ENCODE measurements at regions not wholly inside any gene's neighbourhood (a gene's known extent, or its start where the extent isn't known, plus 50 kb on each side); places are given as distances from the start of the nearest gene placed in this dataset.
"Not testable (repeated sequence)": the region's sequence is repeated elsewhere in the genome, so short reads cannot be mapped to it uniquely, and the experiment has no call there.

- DNase-seq, result no peak
Measured at GRCh38 chr2:126145752-126146151, 510.2 kb upstream of the GYPC start.

GRCh38 chr2:126154256-126154785, 501.6 kb upstream of the GYPC start:
- no peak for DNase-seq

- not testable (repeated sequence) for DNase-seq
Measured at GRCh38 chr2:126160950-126161349, 495.0 kb upstream of the GYPC start.

DNA sequence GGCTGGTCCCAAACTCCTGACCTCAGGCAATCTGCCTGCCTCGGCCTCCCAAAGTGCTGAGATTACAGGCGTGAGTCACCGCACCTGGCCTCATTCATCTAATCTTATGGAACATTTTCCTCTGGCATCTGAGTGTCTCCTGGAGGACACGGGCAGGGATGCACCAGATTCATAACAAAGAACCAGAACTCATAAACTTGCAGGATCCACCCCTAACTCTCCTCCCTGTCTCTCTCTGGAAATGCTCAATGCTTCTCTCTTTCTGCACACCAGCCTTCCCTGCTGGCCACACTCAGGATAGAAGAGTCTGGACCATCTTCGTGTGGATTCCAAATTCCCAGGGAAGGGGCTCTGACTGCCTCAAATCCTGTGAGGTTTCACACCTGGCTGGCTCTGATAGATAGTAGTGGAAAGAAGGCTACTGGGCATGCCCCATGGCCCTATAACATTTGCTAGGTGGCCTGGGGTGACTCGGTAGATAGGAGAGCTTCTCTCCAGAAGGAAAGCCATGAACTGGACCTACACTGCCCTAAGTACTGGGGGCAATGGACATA, 483.2 kb upstream of the GYPC start:
- DNase-seq, result no peak

DNA sequence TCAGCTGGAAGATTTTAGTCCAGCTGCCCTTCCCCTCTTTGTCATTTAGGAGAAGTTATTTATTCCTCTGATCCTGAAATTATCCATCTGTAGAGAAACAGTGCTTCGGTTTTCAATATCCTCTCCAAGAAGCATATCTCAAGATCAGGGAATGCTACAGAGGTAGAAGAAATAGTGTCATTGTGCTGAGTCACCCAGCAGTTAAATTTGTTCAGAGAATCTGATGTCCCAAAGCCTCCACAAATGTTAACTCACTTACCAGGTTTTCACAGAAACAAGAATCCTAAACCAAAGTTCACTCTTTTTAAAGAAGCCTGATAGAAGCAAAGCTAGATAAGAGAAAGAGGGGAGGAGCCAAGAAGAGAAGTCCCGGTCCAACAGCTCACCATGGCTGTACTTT, 480.7 kb upstream of the GYPC start:
- no peak for DNase-seq

DNA sequence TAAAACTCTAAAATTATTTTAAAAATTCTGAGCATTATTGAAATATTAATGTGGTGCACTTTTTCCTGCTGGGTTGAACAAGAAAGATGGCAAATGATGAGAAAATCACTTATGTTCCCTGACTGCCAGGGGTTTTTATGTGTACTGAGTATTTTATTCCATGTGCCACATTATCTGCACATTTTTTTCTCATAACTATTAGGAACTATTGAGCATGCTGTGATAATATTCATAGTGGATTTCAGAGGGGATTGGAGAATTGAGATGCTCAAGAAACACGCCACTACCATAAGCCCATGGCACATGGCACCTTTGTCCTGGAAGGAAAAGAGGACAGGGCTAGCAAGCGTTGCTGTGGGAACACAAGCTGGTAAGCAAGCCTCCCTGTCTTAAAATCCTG, 478.5 kb upstream of the GYPC start:
- DNase-seq, result no peak

- no peak for DNase-seq
Measured at GRCh38 chr2:126187668-126188067, 468.3 kb upstream of the GYPC start.

DNA sequence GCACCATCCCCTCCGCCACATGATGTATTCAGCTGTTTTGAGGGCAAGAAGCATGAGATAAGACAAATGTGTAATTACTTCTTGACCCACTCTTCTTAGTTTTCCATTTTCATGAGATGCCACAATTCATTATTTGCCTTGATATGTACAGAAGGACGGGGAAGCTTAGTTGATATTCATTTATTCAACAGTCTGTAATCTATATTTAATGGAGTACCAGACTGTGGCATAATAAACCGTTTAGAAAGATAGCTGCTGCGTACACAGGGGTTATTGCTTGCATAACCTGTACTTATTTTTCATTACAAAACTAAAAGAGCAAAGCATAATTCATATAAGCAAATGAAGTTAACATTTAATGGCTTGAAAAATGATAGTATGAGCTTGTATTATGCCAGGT, 466.4 kb upstream of the GYPC start:
- DNase-seq, result no peak

DNA sequence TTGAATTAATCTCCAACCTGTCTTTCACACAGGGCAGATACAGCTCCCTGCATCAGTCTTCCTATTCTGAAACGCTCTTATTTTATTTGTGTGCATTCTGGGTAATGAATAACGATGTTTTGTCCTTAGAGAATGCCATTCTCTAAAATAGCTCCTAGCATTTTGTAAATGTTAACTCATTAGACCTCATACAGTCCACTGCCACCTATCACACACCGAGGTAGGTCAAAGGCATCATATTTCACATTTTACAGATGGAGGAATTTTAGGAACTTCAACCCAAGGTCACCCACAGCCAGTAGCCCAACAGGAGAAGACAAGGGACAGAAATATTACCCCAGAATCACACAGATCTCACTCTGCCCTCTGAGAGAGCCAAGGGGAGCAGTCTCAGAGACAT, 455.4 kb upstream of the GYPC start:
- no peak for DNase-seq

DNA sequence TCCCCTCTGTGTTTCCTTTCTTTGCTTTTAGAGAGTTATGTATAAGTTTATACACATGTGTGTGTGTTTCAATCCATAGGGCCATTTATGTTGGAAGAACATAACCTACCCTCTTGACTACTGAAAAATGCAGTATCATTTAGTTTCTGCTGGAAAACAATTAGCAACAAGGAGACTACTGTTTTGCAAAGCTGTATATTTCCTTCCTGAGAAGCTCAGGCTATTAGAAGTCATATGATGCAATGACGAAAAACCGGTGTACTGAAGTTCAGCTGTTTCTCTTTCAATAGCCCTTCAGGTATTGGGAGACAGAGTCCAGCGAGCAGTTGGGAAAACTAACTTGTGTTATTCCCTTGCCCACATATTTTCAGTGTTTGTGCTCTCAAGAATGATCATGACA, 447.7 kb upstream of the GYPC start:
- DNase-seq, result no peak

DNA sequence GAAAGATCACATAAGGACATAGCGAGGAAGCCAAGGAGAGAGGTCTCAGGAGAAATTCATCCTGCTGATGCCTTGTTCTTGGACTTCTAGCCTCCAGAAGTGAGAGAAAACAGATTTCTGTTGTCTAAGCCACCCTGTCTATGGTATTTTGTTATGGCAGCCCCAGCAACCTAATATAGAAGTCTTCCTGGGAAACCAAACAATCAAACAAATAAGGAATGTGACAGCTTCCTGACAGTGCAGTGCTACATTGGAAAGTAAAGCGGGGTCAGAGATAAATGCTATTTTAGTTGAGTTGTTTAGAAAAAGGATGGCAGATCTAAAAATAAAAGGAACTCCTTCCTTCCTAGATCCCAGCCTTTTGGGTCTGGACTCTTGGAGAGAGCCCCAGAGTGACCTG, 443.2 kb upstream of the GYPC start:
- no peak for DNase-seq

GRCh38 chr2:126219081-126219480, 436.9 kb upstream of the GYPC start:
- DNase-seq, result no peak

- DNase-seq, result no peak
Measured at GRCh38 chr2:126220331-126220730, 435.6 kb upstream of the GYPC start.

DNA sequence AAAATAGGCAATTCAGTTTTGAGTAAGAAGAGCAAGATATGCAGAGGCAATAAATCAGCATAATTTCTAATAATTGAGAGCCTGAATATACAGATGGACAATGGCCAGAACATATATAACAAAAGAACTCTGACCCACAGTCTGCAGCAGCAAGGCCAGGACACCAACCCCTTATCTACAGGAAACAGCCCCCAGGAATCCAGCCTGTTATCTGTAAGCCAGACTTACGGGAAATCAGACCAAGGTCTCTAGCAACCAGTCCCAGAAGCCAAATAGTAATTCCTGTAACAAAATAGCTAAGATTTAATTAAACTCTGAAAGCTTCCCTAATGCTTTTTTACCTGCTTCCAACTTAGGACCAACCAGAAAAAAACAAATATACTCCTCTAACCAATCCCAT, 434.5 kb upstream of the GYPC start:
- DNase-seq, result no peak

- no peak for DNase-seq
Measured at GRCh38 chr2:126222278-126222677, 433.7 kb upstream of the GYPC start.

- DNase-seq, result no peak
Measured at GRCh38 chr2:126224776-126225175, 431.2 kb upstream of the GYPC start.

DNA sequence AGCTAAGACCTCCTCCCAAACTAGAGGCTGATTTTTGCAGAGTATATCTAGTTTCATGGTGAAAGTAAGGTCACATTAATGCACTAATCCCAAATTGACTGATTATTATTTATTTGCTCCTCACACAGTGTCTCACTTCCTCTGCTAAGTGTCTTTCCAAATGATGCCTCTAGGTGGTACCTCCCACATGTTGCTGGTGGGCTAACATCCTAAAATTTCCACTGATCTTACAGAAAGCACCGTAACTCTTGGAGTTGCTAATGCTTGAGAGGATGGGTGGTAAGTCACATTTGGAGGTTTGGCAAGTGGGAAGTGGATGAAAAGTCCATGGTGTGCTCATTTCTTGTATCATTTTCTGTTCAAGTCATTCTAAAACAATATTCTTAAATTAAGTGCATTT, 428.7 kb upstream of the GYPC start:
- no peak for DNase-seq

DNA sequence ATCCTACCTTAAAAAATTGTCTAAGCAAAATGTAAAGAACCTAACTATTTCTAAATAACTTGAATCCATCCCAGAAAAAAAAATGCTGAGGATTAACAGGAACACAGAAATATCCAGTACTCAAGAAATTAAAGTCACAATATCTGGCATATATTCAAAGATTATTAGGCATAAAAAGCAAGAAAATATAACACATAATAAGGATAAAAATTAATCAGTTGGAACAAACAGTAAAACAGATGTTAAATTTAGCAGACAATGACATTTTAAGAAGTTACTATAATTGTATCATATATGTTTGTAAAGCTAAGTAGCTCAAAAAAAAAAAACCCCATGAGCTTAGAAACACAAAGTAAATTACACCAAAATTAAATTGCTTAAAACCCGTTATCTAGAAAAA, 427.4 kb upstream of the GYPC start:
- DNase-seq, result no peak

DNA sequence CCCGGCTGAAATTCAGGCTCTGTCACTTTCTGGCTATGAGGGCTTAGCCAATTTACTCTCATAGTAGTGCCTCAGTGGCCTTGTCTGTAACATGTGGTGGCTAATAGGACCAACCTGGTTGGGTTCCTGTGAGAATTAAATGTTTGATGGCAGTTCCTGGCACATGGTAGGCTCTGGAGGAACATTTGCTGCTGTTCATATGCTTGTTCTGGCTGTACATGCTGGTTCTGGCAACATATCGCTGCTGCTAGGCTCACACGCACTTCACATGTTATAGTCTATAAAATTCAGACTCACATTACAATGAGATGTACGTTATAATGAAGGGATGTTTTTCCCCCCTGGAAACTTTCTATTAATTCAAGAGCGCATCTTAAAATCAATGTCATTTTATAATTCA, 417.7 kb upstream of the GYPC start:
- no peak for DNase-seq

DNA sequence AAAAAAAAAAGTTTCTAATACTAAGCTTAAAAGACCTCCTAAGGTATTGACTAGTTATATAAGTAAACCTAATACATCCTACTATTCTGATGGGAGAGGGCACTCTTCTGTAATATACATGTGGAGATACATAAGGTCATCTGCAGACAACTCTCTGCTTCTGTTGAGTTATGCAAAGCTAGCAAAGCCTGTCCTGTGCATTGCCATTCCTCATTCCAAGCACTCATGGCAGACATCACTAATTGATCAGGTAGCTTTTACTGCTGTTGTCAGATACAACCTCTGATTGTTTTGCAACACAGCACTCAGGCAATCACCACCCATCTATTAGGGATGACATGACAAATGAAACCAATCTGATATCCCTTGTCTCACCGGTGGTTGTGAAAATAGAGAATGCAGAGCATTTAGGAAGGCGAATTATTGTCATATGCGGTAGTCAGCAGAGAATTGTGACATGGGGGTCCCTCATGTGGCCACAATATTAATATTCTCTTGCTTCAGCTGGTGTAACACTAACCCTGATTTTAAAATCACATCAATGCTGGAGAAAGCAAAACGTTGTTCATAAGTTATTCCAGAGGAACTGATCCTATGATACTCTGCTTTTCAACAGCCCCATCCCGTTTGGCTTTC, 416.5 kb upstream of the GYPC start:
- no peak for DNase-seq

- DNase-seq, result no peak
Measured at GRCh38 chr2:126241001-126241400, 415.0 kb upstream of the GYPC start.

DNA sequence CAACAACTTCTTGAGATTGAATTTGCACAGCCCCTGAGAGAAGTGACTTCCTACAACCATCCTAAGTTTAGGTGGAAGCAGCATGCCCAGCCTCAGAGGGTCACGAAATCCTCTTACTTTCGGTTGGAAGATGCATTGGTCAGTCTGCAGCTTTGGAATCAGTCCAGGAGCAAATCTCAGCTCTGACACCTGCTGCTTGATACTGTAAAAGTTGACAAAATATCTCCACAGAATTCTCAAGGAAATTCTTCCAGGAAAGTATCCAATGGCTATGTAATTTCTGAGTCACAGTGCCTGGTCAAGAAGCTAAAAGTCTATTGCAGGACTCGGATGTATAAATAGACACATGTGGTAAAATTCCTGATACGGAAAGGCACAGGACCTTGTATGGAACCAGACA, 414.5 kb upstream of the GYPC start:
- DNase-seq, result no peak

DNA sequence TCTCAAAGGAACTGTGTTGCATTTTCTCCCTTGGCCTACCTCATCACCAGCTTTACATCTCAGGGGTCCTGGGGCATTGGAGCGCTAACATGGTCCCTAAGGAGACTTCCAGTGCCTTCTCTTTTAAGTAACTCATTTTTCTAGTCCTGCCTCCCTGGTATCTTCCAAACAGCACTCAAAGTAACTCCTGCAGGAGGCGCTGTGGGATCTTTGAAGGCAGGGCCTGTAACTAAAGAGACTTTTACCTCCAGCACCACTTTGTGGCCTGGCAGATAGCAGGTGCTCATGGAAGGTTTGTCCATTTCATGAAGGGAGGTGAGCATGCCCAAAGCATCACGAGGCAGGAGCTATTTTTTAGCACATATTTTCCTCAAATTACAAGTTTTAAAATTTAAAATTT, 411.0 kb upstream of the GYPC start:
- DNase-seq, result peak; percentile 61

- no peak for DNase-seq
Measured at GRCh38 chr2:126253669-126254068, 402.3 kb upstream of the GYPC start.

DNA sequence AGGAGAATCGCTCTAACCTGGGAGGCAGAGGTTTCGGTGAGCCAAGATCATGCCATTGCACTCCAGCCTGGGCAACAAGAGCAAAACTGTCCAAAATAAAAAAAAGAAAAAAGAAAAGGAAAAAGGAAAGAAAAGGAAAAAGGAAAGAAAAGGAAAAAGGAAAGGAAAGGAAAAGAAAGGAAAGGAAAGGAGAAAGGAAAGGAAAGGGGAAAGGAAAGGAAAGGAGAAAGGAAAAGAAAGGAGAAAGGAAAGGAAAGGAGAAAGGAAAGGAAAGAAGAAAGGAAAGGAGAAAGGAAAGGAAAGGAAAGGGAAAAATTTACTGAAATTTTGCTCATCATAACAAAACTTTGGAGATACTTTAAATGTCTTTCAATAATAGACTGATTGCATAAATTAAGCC, 391.3 kb upstream of the GYPC start:
- DNase-seq, result no peak

Data from SHP77 treated with DMSO at 0.1 percent for 48 hours (cell line).